ENCODE measurements at regions not wholly inside any gene's neighbourhood (a gene's known extent, or its start where the extent isn't known, plus 50 kb on each side); places are given as distances from the start of the nearest gene placed in this dataset.

GRCh38 chr2:15754703-15755099, 163.0 kb downstream of the DDX1 start:
- no peak for TF ChIP-seq CTCF (IDR thresholded peaks at IDR 0.05)

- no peak for TF ChIP-seq CTCF (IDR thresholded peaks at IDR 0.05)
These were observed 163.9 kb downstream of the DDX1 start for GRCh38 chr2:15755528-15755927.

GRCh38 chr2:15756011-15756550, 164.4 kb downstream of the DDX1 start:
- TF ChIP-seq CTCF (IDR thresholded peaks at IDR 0.05) = no peak

- TF ChIP-seq CTCF (IDR thresholded peaks at IDR 0.05) = no peak
These were observed 165.5 kb downstream of the DDX1 start for GRCh38 chr2:15756882-15757819.

GRCh38 chr2:15757820-15758586, 166.3 kb downstream of the DDX1 start:
- TF ChIP-seq CTCF (IDR thresholded peaks at IDR 0.05) = no peak

- no peak for TF ChIP-seq CTCF (IDR thresholded peaks at IDR 0.05)
These were observed 167.2 kb downstream of the DDX1 start for GRCh38 chr2:15758848-15759247.

GRCh38 chr2:15759385-15759784, 167.7 kb downstream of the DDX1 start:
- TF ChIP-seq CTCF (IDR thresholded peaks at IDR 0.05) = no peak

Data from LNCAP (cell line).